Right lung (tissue), 2 donors: ENCODE measurements at regions not wholly inside any gene's neighbourhood (a gene's known extent, or its start where the extent isn't known, plus 50 kb on each side); places are given as distances from the start of the nearest gene placed in this dataset.
"Not testable (repeated sequence)": the region's sequence is repeated elsewhere in the genome, so short reads cannot be mapped to it uniquely, and the experiment has no call there.

Experiments used
- DNase-seq, 2 donors: peaks; one replicate each; pipeline ENCODE4 v3.0.0-alpha.2; 2013

DNA sequence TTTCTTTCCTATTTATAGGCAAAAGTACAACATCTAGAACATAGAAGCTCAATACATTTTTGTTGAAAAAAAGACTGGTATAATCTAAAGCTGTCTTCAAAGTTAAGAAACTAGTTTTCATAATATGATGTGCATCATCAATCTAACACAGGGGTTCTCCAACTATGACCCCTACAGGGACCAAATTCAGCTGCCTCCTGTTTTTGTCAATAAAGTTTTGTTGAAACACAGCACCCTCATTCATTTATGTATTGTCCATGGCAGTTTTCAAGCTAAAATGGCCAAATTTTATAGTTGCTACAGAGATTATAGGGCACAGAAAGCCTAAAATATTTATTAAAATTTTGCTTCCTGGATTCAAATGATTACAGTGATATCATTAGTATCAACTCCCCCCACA lies 452.9 kb downstream of the CCER1 start:
- DNase-seq = no peak

DNA sequence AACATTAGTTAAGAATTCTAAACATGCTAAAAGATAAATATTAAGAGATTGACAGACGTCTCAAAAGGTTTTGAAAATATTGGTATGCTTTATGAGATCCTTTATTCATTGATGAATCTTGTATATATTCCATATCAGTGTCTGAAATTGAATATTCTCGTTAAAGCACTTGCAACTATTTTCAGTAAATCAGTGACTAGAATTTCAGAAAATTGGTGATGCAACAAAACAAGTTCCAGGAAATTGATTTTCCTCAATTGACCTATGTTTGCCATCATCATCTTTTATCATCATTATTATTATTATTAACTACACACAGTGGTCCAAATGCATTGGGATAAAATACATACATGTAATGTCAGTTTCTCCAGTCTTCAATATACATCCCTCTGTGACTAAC lies 453.6 kb downstream of the CCER1 start:
- no peak for DNase-seq

DNA sequence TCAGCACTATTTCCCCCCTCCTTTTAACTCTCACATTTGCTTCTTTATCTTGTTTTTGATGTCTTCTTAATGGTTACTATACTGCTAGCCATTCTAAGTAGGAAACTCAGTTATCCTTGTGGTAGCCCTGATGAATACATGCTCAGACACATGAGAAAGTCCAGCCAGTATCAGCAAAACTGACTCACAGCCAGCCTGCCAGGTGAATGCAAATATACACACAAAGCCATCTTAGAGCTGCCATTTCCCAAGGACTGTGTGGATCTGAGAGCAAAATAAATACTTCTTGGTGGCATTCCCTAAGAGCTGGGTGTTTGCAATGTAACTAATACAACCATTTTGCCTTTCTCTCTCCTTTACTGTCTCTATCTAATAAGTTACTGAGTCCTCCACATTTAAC lies 455.2 kb downstream of the CCER1 start:
- no peak for DNase-seq

DNA sequence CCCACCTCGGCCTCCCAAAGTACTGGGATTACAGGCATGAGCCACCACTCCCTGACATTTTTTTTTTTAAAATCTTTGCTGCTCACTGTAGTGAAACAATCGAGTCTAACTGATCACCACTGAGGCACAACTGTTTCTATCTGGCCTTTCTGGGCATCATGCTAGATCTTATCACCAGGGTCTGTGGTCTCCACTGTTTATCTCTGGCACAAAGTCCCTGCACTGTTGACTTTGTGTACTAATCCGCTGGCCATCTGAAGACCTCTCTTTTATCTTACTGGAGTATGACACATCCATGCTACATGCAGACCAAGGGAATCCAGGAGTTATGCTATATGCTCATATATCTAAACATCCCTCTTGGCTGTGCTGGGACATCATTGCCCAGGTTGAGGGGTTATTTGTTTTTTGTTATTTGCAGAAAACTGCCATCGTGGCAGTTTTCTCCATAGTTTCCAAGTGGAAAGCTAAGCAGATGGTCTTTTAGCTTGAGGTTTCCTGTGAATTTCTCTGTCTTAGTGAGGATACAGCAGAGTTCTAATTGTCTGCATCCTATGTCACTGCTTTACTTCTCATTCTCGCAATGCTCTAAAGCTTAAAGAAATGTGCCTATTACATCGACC lies 456.9 kb downstream of the CCER1 start:
- no peak for DNase-seq

DNA sequence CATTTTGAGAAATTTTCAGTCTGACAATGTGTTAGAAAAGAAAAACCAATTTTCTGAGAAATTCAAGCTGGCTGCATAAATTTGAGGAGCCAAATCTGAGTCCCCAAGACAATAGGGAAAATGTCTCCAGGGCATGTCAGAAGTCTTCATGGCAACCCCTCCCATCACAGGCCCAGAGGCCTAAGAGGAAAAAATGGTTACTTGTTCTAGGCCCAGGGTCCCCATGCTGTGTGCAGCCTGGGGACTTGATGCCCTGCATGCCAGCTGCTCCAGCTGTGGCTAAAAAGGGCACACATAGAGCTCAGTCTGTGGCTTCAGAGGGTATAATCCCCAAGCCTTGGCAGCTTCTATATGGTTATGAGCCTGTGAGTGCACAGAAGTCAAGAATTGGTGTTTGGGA lies 464.6 kb downstream of the CCER1 start:
- DNase-seq = no peak

DNA sequence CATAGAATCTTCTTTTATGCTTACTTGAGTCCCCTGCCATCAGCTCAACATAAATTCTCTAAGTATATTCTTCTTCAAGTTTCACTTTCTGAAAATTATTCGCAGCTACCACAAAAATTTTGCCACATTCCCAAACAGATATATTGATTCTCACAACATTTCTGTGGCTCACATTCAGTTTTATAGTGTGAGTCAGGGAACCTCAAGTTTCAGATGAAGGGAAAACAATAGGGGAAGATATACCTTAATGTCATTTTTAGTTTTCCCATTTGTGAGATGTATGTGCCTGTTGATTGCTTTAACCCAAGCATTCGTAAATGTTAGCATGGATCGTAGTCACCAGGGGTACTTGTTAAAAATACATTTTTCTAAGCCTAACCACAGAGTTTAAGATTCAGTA lies 465.8 kb downstream of the CCER1 start:
- no peak for DNase-seq

DNA sequence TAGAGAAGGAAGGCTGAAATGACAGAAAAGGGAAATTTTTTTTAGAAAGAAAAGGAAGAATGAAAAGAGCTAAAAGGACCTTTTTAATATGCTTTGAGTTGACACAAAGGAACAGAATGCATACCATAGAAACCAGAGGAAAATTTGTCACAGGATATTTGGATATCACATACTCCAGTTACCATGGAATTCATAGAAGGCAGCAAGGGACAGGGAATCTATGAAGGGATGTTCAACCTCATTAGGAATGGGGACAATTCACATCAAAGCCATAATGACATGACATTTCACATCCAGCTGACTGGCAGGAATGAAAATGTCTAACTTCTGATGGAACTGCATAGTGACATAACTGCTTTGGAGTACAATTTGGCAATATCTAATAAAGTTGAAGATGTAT lies 469.4 kb downstream of the CCER1 start:
- no peak for DNase-seq

DNA sequence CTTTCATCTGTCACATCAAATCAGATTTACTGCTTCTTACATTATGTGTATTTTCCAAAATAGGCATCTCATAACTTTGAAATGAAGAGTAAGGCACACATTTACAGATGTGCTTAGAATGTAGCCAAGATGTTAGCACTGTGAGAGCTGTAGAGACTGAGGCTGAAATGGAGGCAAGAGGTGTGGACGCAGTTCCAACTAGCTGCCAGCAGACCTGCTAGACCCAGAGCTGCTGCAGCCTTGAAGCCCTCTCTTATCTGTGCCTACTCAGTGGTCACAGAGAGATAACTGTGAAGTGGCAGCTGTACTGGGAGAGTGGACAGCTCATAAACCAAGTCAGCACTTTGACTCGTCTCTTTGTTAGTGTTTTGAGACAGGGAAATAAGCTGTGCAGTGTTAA lies 470.9 kb downstream of the CCER1 start:
- peak; percentile 48 to 55 for DNase-seq

DNA sequence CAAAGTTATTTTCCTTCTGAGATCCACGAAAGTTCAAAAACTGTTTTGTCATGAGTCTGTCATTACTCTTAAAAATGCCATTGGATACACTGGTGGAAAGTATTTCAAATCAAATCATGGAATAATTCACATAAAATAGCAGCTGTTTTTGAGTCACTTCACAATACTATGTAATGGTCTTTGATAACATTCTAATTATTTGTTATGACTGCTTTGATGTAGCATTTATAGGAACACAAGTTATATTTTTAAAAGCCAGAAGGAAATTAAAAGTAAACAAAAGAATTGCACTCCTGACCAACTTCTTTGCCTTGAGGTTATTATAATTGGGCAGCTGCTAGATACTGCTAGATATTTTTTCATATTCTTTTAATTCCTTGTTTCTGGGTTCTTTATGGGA lies 473.2 kb downstream of the CCER1 start:
- no peak for DNase-seq

DNA sequence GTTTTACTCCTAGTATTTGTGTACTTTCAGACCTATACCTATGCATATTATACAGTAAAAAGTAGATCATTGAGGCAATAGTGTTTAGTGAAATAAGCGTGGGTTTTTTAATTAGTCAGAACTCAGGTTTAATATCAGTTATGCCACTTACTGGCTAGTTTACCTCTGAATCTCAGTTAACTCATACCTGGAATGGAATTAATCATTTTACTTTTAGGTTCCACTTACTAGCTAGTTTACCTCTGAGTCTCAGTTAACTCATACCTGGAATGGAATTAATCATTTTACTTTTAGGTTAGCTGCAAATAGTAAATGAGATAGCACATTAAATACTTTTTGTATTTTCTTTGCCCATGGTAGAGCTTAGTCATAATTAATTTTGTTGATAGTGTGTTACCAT lies 475.7 kb downstream of the CCER1 start:
- DNase-seq = no peak

DNA sequence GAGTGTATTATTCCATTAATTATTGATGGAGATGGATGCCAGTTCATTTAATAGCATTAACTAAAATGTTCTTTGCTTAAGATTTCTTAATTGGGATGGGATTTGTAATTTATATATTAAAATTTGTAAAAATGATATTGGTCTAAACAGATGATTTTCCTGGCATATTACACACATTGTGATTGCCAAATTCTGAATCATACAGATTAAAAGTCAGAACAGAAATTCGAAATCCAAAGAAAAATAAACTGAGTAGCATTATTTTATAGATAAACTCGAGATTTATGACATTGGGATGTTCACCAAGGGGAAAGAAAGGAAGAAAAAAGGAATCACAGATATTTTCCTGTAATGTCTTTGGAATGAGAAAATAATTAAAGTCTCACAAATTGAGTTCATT lies 481.1 kb downstream of the CCER1 start:
- no peak for DNase-seq

DNA sequence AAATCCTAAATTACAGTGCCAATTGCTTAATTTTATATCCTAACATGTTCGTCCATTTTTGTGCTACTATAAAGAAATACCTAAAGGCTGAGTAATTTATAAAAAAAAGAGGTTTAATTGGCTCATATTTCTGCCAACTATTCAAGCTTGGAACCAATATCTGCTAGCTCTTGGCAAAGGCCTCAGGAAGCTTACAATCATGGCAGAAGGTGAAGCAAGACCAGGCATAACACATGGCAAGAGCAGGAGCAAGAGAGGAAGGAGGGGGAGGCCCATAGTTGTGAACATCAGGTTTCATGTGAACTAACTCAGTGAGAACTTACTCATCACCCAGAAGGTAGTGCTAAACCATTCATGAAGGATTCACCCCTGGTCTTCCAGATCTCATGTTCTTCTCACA lies 494.3 kb downstream of the CCER1 start:
- DNase-seq = no peak

DNA sequence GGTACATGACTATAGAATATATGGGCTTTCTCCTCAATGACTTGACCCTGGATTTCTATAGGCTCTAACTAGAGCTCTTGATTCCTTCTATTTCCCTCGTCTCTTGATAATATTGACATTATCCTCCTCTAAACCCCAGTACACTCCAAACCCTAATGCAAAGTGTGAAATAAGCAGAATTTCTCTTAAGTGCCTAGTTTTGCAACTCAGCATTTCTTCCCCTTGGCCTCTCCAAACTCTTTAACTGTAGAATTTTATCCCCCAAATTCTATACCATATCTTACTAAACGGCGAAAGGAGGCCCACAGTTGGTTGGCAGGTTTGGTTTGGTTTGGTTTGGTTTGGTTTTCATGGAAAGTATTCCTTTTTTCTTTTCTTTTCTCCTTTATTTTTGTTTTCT lies 498.7 kb downstream of the CCER1 start:
- DNase-seq = no peak

DNA sequence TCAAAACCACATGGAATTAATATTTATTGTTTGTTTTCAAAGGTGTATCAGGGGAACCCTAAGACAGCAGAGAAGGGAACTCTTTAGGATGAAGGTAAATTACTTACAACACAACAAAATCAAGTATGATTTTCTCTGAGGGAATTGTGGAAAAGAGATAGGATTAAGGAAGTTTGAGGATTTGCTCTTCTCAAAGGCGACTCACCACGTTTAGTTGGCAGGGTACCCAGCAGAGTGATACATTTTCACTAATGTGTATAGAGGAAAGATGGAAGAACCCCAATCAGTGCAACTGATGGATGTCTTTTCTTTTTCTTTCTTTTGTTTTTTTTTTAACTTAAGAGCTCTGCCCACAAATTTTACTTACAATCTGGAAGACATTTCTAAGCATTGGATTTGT lies 499.2 kb downstream of the CCER1 start:
- DNase-seq = no peak

DNA sequence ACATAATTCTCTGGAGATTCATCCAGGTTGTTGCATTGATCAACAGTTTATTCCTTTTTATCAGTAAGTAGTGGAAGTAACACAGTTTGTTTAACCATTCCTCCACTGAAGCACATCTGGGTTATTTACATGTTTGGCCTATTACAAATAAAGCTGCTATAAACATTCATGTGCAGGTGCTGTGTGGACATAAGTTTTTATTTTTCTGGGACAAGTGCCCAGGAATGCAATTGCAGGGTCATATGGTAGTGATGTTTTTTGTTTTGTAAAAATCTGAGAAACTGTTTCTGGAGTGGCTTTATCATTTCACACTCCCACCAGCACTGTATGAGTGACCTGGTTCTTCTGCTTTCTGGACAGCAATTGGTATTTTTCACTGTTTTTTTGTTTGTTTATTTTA lies 505.4 kb downstream of the CCER1 start:
- DNase-seq = no peak

DNA sequence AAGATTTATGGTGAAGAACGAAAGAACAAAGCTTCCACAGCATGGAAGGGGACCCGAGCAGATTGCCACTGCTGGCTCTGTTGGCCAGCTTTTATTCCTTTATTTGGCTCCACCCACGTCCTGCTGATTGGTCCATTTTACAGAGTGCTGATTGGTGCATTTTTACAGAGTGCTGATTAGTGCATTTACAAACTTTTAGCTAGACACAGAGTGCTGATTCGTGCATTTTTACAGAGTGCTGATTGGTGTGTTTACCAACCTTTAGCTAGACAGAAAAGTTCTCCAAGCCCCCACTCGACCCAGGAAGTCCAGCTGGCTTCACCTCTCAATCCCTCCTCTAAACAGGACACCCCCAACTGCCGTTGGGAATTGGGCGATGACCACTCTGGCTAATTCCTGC lies 511.5 kb downstream of the CCER1 start:
- DNase-seq = not testable (repeated sequence)

DNA sequence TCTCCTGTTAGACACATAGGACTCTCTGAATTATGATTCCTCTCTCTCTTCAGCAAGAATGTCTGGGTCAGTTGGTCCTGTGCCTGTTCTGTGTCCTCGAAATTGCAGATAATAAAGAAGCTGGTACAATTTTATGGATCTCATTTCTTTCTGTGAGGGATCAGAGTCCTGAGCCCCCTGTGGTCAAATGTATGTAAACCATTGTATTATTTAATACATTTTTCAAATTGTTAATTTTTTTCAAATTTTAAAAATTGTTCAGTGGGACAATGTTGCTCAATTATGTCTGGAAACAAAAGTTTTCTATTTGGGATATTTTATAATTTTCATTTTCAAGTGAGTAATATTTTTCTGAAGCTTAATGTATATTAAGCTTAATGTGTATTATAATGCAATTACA lies 513.5 kb downstream of the CCER1 start:
- no peak for DNase-seq

DNA sequence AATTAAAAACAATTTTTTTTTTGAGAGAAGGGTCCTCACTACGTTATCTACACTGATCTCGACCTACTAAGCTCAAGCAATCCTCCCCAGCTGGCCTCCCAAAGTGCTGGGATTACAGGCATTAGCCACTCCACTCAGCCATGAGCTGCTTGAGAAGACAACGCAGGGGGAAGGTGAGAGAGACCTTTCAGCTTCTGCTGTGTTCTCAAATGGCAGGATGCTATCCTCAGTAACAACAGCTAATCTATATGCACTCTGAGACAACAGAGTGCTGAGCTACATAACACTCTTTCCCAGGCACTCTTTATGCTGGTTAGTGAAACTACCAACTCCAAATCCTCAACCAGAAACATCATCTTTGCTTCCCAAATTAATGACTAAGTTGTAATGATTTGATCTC lies 526.1 kb downstream of the CCER1 start:
- no peak for DNase-seq

DNA sequence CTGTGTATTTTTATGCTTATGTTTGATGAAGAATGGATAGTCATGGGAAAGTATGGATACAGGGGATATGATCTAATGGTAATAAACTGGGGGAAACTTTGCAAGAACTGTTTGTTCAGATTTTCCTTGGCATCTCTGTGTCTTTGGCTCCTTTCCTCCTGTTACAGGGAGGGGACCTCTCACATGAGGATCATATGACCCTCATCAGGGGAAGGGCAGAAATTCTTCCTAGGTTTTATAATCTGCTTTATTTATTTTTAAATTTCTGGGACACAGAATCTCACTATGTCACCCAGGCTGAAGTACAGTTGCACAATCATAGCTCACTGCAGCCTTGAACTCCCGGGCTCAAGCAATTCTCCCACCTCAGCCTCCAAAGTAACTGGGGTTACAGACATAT lies 526.5 kb downstream of the CCER1 start:
- no peak for DNase-seq

DNA sequence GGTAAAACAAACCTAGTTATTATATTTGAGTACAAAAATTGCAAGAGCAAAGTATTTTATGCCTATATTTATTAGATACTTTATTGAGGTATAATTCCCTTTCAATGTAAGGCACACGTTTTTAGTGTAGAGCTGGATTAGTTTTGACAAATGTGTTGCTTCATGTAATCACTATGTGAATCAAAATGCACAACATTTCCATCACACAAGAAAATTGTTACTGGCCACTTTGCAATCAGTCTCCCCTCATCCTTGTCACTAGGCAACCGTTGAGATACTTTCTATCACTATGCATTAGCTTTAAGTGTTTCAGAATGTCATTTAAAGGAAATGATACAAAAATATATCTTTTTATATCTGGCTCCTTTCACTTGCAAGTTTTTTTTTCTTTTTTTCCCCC lies 531.0 kb downstream of the CCER1 start:
- no peak for DNase-seq

DNA sequence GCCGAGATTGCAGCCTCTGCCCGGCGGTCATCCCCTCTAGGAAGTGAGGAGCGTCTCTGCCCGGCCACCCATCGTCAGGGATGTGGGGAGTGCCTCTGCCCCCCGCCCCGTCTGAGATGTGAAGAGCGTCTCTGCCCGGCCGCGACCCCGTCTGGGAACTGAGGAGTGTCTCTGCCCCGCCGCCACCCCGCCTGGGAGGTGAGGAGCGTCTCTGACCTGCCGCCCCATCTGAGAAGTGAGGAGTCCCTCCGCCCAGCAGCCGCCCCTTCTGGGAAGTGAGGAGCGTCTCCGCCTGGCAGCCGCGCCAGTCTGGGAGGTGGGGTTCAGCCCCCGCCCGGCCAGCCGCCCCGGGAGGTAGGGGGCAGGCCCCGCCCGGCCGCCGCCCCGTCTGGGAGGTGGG lies 544.0 kb downstream of the CCER1 start:
- DNase-seq = no peak

DNA sequence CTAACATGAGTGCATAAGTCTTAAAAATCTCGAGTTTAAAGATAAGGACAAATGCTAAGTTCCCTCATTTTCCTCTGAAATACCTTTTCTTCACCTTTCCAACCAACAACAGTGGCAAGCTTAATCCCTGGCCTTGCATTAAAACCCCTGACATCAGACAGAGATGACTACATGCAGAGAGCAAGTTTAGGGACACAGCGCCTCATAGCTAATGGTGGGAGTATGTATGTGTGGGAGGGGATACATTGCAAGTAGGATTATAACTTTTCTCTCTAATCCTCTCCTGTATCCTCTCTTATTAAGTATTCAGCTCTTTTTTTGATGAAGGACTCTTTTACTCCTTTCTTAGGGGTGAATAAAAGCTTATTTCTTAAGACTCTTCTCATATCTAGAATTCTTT lies 547.1 kb downstream of the CCER1 start:
- DNase-seq = no peak

DNA sequence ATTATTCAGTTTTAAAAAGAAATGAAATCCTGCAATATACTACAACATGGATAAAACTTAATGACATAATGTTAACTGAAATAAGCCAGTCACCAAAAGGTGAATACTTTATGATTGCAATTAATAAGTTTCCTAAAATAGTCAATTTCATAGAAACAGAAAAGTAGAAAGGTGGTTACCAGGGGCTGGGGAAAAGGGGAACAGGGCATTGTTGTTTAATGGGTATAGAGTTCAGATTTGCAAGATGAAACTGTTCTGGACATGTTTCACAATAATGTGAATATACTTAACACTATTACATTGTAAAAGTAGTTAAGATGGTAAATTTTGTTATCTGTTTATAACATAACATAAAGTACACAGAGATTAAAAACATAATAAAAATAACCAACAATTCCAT lies 550.9 kb downstream of the CCER1 start:
- no peak for DNase-seq

DNA sequence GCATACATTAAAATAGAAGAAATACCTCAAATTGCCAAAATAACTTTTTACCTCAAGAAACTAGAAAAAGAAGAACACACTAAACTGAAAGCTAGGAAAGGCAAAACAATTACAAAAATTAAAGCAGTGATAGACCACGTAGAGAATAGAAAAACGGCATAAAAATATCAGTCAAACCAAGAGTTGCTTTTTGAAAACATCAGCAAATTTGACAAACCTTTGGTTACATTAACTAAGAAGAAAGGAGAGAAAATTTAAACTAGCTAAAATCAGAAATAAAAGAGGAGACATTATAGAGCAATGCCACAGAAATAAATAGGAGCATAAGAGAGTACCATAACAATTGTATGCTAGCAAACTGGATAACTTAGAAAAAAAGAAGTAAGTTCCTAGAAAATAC lies 553.8 kb downstream of the CCER1 start:
- DNase-seq = no peak

DNA sequence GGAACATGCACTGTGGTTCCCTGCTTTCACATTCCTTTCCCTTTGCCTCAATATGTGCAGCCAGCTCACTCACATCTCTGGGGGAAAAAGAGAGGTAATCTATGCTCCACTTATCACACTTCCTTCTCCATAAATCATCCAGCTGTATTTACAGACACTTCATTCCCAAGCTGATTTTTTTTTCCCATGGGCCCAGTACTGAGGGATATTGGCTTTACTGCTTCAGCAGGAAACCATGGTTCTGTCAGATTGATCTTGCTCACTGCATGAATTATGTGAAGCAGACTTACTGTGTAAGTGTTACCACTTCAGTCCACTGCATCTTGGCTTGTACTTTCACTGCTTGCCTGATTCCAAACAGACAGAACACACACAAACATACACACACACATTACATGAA lies 555.6 kb downstream of the CCER1 start:
- DNase-seq = no peak
